Stimulated activated CD4-positive, alpha-beta T cell treated with anti-CD3 and anti-CD28 coated beads, TNF-alpha, amount 100 ng/mL, for 1 hour (primary cell): ENCODE measurements at regions not wholly inside any gene's neighbourhood (a gene's known extent, or its start where the extent isn't known, plus 50 kb on each side); places are given as distances from the start of the nearest gene placed in this dataset.

Experiments
- DNase-seq, 3 donors: peaks; one replicate each; pipeline ENCODE4 v3.0.0-alpha.2; 2020; ENCODE audit warnings: low read depth in 3 of 3, low spot score in 1 of 3

- no peak for DNase-seq
Observed at GRCh38 chr9:27870404-27870803, 297.1 kb upstream of the C9orf72 start.

- no peak for DNase-seq
Observed at GRCh38 chr9:27880156-27880555, 306.9 kb upstream of the C9orf72 start.

GRCh38 chr9:27880635-27881034 is 307.4 kb upstream of the C9orf72 start:
- no peak for DNase-seq

- DNase-seq: peak in 1 of 3 donors; percentile 35
Observed at GRCh38 chr9:27888661-27889295, 315.5 kb upstream of the C9orf72 start.

- no peak for DNase-seq
Observed at GRCh38 chr9:27924502-27924901, 351.2 kb upstream of the C9orf72 start.

GRCh38 chr9:27925815-27926214 is 352.5 kb upstream of the C9orf72 start:
- no peak for DNase-seq

- no peak for DNase-seq
Observed at GRCh38 chr9:27929841-27930240, 356.6 kb upstream of the C9orf72 start.

- DNase-seq: no peak
Observed at GRCh38 chr9:27933210-27934025, 360.1 kb upstream of the C9orf72 start.

- no peak for DNase-seq
Observed at GRCh38 chr9:27934471-27934870, 361.2 kb upstream of the C9orf72 start.

GRCh38 chr9:27939186-27939585 is 365.9 kb upstream of the C9orf72 start:
- no peak for DNase-seq

- no peak for DNase-seq
Observed at GRCh38 chr9:27940535-27940934, 367.3 kb upstream of the C9orf72 start.

GRCh38 chr9:27943501-27943900 is 370.2 kb upstream of the C9orf72 start:
- DNase-seq: no peak

- DNase-seq: no peak
Observed at GRCh38 chr9:27945386-27945785, 372.1 kb upstream of the C9orf72 start.

GRCh38 chr9:27950382-27950781 is 377.1 kb upstream of the C9orf72 start:
- no peak for DNase-seq

GRCh38 chr9:27954858-27955257 is 381.6 kb upstream of the C9orf72 start:
- no peak for DNase-seq

GRCh38 chr9:27963836-27964235 is 390.6 kb upstream of the C9orf72 start:
- DNase-seq: no peak

- DNase-seq: no peak
Observed at GRCh38 chr9:27967210-27967609, 393.9 kb upstream of the C9orf72 start.

GRCh38 chr9:27977931-27978330 is 404.6 kb upstream of the C9orf72 start:
- DNase-seq: no peak

- no peak for DNase-seq
Observed at GRCh38 chr9:27985714-27986113, 412.4 kb upstream of the C9orf72 start.

GRCh38 chr9:27990524-27990923 is 417.2 kb upstream of the C9orf72 start:
- DNase-seq: no peak

GRCh38 chr9:27991221-27991620 is 417.9 kb upstream of the C9orf72 start:
- no peak for DNase-seq

- no peak for DNase-seq
Observed at GRCh38 chr9:28001096-28001495, 427.8 kb upstream of the C9orf72 start.

- DNase-seq: no peak
Observed at GRCh38 chr9:28004900-28005299, 431.6 kb upstream of the C9orf72 start.
